ENCODE measurements at regions not wholly inside any gene's neighbourhood (a gene's known extent, or its start where the extent isn't known, plus 50 kb on each side); places are given as distances from the start of the nearest gene placed in this dataset.

- Histone ChIP-seq H3K36me3 (no peaks in the 10 kb centered on the region), H3K4me3 (no peak overlapping the region), H3K9me3 (no peaks in the 10 kb centered on the region), H3K27ac (no peak overlapping the region), H3K4me1 (peaks cover 6% of the 10 kb centered on the region), H3K27me3 (no peaks in the 10 kb centered on the region)
- intact Hi-C loops (cut with DNase I), result no loop called here
- no peak for ATAC-seq
- no peak for DNase-seq
- no peak for TF ChIP-seq CTCF (IDR thresholded peaks at IDR 0.05)
These were observed 260.1 kb downstream of the ETS1 start for GRCh38 chr11:128327274-128327673.

- Histone ChIP-seq H3K9me3 (no peaks in the 10 kb centered on the region), H3K36me3 (no peaks in the 10 kb centered on the region), H3K27me3 (no peaks in the 10 kb centered on the region), H3K4me3 (no peak overlapping the region), H3K4me1 (peaks cover 6% of the 10 kb centered on the region), H3K27ac (no peak overlapping the region)
- intact Hi-C loops (cut with DNase I), result no loop called here
- DNase-seq (no peak), ATAC-seq (no peak)
- no peak for TF ChIP-seq CTCF (IDR thresholded peaks at IDR 0.05)
These were observed 260.6 kb downstream of the ETS1 start for GRCh38 chr11:128326791-128327190.

- peak overlapping the region; percentile 25 for H3K27ac ChIP-seq
- no peaks in the 10 kb centered on the region for H3K36me3 ChIP-seq
- peaks cover 6% of the 10 kb centered on the region for H3K4me1 ChIP-seq
- no peaks in the 10 kb centered on the region for H3K27me3 ChIP-seq
- H3K4me3 ChIP-seq, result no peak overlapping the region
- intact Hi-C loops (cut with DNase I), result no loop called here
- TF ChIP-seq CTCF (IDR thresholded peaks at IDR 0.05), result no peak
- DNase-seq, result no peak
- ATAC-seq, result peak; percentile 71
- no peaks in the 10 kb centered on the region for H3K9me3 ChIP-seq
These were observed 262.7 kb downstream of the ETS1 start for GRCh38 chr11:128324531-128325141.

GRCh38 chr11:128324051-128324481 is 263.3 kb downstream of the ETS1 start:
- DNase-seq (no peak), ATAC-seq (no peak)
- Histone ChIP-seq H3K4me3 (no peak overlapping the region), H3K4me1 (peaks cover 6% of the 10 kb centered on the region), H3K27ac (no peak overlapping the region), H3K36me3 (no peaks in the 10 kb centered on the region), H3K9me3 (no peaks in the 10 kb centered on the region), H3K27me3 (no peaks in the 10 kb centered on the region)
- no peak for TF ChIP-seq CTCF (IDR thresholded peaks at IDR 0.05)
- intact Hi-C loops (cut with DNase I), result no loop called here

GRCh38 chr11:128323381-128323780 is 264.0 kb downstream of the ETS1 start:
- no peak for DNase-seq
- Histone ChIP-seq H3K27ac (no peak overlapping the region), H3K4me1 (peaks cover 6% of the 10 kb centered on the region), H3K4me3 (no peak overlapping the region), H3K36me3 (no peaks in the 10 kb centered on the region), H3K9me3 (no peaks in the 10 kb centered on the region), H3K27me3 (no peaks in the 10 kb centered on the region)
- peak; percentile 69 for ATAC-seq
- peak; percentile 35 for TF ChIP-seq CTCF (IDR thresholded peaks at IDR 0.05)
- intact Hi-C loops (cut with DNase I), result no loop called here
